NT2/D1 (cell line): ENCODE measurements at regions not wholly inside any gene's neighbourhood (a gene's known extent, or its start where the extent isn't known, plus 50 kb on each side); places are given as distances from the start of the nearest gene placed in this dataset.

Experiments used
- SUZ12 ChIP-seq: IDR thresholded peaks from 2 replicates; pipeline ENCODE4 v1.6.1; 2011; ENCODE audit not compliant: insufficient read length, insufficient read depth; ENCODE audit errors: extremely low read depth
- YY1 ChIP-seq: IDR thresholded peaks from 2 replicates; pipeline ENCODE4 v1.6.1; 2011; ENCODE audit not compliant: insufficient read length, insufficient read depth
- ZNF274 ChIP-seq: IDR thresholded peaks from 2 replicates; pipeline ENCODE4 v1.6.1; 2011; ENCODE audit warnings: mild to moderate bottlenecking, low read depth, low read length

DNA sequence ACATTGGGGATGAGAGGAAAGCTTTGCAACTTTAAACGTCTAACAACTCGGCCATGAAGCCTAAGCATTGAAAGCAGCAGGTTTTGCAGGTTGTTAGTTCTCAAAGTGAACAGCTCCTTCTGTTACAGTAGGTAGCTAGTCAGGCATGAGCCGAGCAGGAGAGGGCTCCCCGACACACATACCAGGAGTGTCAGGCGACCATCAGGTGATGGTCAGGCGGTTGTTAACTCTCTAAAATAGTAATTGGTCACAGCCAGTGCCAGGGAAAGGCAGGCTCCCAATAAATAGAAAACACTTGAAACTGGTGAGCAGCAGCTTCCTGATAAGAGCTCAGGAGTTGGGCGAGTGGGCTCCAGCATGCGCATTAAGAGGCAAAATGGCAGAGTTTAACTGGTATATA, 53.5 kb upstream of the DAPL1 start:
- TF ChIP-seq YY1, result no peak
- no peak for TF ChIP-seq SUZ12
- no peak for TF ChIP-seq ZNF274
